ENCODE measurements at regions not wholly inside any gene's neighbourhood (a gene's known extent, or its start where the extent isn't known, plus 50 kb on each side); places are given as distances from the start of the nearest gene placed in this dataset.
A peak's percentile ranks its signal among the peaks of the same experiment; 100 is the strongest.

GRCh38 chr20:23279836-23280235, 70.8 kb upstream of the NXT1 start:
- no peak for DNase-seq (ENCODE audit: low read depth)

- no peak for DNase-seq (ENCODE audit: low read depth)
Measured at GRCh38 chr20:23278172-23278571, 72.4 kb upstream of the NXT1 start.

- no peak for DNase-seq (ENCODE audit: low read depth)
Measured at GRCh38 chr20:23277316-23277715, 73.3 kb upstream of the NXT1 start.

GRCh38 chr20:23273776-23274175, 76.8 kb upstream of the NXT1 start:
- no peak for DNase-seq (ENCODE audit: low read depth)

- no peak for DNase-seq (ENCODE audit: low read depth)
Measured at GRCh38 chr20:23272176-23273029, 78.2 kb upstream of the NXT1 start.

GRCh38 chr20:23270382-23270911, 80.1 kb upstream of the NXT1 start:
- no peak for DNase-seq (ENCODE audit: low read depth)

GRCh38 chr20:23269954-23270353, 80.6 kb upstream of the NXT1 start:
- no peak for DNase-seq (ENCODE audit: low read depth)

GRCh38 chr20:23268792-23269354, 81.7 kb upstream of the NXT1 start:
- DNase-seq (ENCODE audit: low read depth): no peak

GRCh38 chr20:23267909-23268308, 82.7 kb upstream of the NXT1 start:
- DNase-seq (ENCODE audit: low read depth): no peak

- no peak for DNase-seq (ENCODE audit: low read depth)
Measured at GRCh38 chr20:23266530-23267398, 83.8 kb upstream of the NXT1 start.

- DNase-seq (ENCODE audit: low read depth): no peak
Measured at GRCh38 chr20:23265226-23265625, 85.4 kb upstream of the NXT1 start.

GRCh38 chr20:23264545-23264944, 86.0 kb upstream of the NXT1 start:
- no peak for DNase-seq (ENCODE audit: low read depth)

- no peak for DNase-seq (ENCODE audit: low read depth)
Measured at GRCh38 chr20:23260181-23260840, 90.3 kb upstream of the NXT1 start.

GRCh38 chr20:23258747-23259121, 91.9 kb upstream of the NXT1 start:
- no peak for DNase-seq (ENCODE audit: low read depth)

- peak; percentile 80 for DNase-seq (ENCODE audit: low read depth)
Measured at GRCh38 chr20:23257848-23258746, 92.5 kb upstream of the NXT1 start.

- no peak for DNase-seq (ENCODE audit: low read depth)
Measured at GRCh38 chr20:23257106-23257761, 93.4 kb upstream of the NXT1 start.

- no peak for DNase-seq (ENCODE audit: low read depth)
Measured at GRCh38 chr20:23255716-23256385, 94.7 kb upstream of the NXT1 start.

- no peak for DNase-seq (ENCODE audit: low read depth)
Measured at GRCh38 chr20:23255106-23255505, 95.5 kb upstream of the NXT1 start.

GRCh38 chr20:23254505-23254904, 96.1 kb upstream of the NXT1 start:
- DNase-seq (ENCODE audit: low read depth): no peak

- DNase-seq (ENCODE audit: low read depth): no peak
Measured at GRCh38 chr20:23254034-23254433, 96.6 kb upstream of the NXT1 start.
